ENCODE measurements at regions not wholly inside any gene's neighbourhood (a gene's known extent, or its start where the extent isn't known, plus 50 kb on each side); places are given as distances from the start of the nearest gene placed in this dataset.

- no peak for DNase-seq
Observed at GRCh38 chr2:223532161-223532560, 70.0 kb downstream of the SCG2 start.

- no peak for DNase-seq
Observed at GRCh38 chr2:223532712-223533111, 69.4 kb downstream of the SCG2 start.

- no peak for DNase-seq
Observed at GRCh38 chr2:223536546-223536945, 65.6 kb downstream of the SCG2 start.

GRCh38 chr2:223537115-223537514, 65.0 kb downstream of the SCG2 start:
- DNase-seq, result no peak

- peak; percentile 49 for DNase-seq
Observed at GRCh38 chr2:223537651-223538601, 64.2 kb downstream of the SCG2 start.

- peak; percentile 66 for DNase-seq
Observed at GRCh38 chr2:223538920-223539440, 63.2 kb downstream of the SCG2 start.

- no peak for DNase-seq
Observed at GRCh38 chr2:223541546-223541945, 60.6 kb downstream of the SCG2 start.

GRCh38 chr2:223542501-223542900, 59.7 kb downstream of the SCG2 start:
- no peak for DNase-seq

GRCh38 chr2:223545406-223545805, 56.8 kb downstream of the SCG2 start:
- DNase-seq, result no peak

GRCh38 chr2:223545830-223546229, 56.3 kb downstream of the SCG2 start:
- DNase-seq, result no peak
